Stimulated activated CD4-positive, alpha-beta T cell treated with anti-CD3 and anti-CD28 coated beads, Interleukin-12 subunit alpha, Interleukin-12 subunit beta, amount 100 ng/mL, for 24 hours (primary cell): ENCODE measurements at regions not wholly inside any gene's neighbourhood (a gene's known extent, or its start where the extent isn't known, plus 50 kb on each side); places are given as distances from the start of the nearest gene placed in this dataset.
"Not testable (repeated sequence)": the region's sequence is repeated elsewhere in the genome, so short reads cannot be mapped to it uniquely, and the experiment has no call there.

Experiments used
- DNase-seq, 2 experiments: peaks; one replicate each; pipeline ENCODE4 v3.0.0-alpha.2; 2020; ENCODE audit warnings: low read depth in 2 of 2

GRCh38 chr1:60949826-60950197, 132.5 kb upstream of the NFIA start:
- DNase-seq, result no peak

- DNase-seq, result no peak
Measured at GRCh38 chr1:60949154-60949825, 133.1 kb upstream of the NFIA start.

DNA sequence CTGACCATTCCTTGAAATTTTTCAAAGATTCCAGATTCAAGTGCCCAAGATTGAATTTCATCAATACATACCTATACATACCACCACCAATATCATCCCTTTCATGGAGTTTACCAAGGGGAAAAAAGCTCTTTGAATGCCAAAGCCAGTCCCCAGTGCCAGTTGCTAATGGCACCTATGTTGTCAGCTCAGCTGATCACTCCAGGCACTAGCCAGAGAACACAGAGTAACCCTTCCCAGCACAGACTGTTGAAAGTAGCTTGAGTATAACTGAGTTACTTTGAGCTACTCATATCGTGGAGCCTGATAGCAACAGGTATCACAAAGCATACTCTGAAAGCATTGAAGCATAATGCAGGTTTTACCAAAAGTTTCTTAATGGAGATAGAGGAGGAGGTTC, 133.9 kb upstream of the NFIA start:
- no peak for DNase-seq

GRCh38 chr1:60947367-60947766, 135.0 kb upstream of the NFIA start:
- DNase-seq, result no peak

DNA sequence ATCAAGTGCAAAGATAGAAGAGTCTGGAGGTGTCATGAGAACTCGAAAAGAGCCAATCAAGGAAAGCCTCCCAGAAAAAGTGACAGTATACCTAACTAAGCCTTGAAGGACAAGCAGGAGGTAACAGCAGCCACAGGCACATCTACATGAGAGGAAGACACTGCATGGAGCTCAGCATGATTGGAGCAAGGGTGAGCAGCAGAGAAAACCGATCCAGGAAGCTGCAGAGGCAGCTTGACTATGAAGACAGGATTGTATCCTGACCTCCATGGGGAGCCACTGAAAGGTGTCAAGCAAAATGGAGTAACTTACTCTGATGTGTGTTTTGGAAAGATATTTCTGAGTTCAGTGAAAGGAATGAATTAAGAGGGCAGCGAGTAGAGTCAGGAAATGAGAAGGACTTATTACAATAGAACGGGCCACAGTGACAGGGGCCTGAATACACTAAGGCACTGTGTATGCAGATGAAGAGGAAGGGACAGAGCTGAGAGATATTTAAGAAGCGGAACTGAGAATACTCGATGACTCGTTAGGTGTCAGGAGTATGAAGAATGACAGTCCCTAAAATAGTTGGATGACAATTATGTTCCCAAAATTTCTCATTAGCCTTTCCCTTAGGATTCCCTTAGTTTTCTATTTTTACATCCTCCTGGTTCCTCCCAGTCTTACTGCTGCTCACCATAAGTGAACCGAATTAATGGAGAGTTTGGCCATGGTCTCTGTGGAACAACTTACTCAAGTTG, 139.3 kb upstream of the NFIA start:
- no peak for DNase-seq

- DNase-seq, result no peak
Measured at GRCh38 chr1:60942291-60942690, 140.1 kb upstream of the NFIA start.

GRCh38 chr1:60940685-60941084, 141.7 kb upstream of the NFIA start:
- not testable (repeated sequence) for DNase-seq

DNA sequence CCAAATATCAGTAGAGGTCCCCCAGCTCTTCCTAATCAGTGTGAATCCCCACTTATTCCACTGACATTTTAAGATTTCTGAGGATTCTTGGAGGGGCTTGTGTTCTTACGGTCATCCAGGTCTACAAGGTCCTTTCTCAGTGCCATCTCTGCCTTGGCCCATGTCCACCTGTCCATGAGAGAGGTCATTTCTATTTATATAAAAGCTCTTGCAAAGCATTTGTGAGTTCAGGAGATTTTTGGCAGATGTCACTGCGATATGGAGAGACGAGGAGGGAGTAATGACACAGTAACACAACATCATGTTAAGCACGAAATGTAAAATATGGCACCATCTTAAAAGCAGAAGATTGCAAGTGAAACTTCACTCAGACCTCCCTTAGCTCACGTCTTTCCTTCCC, 144.6 kb upstream of the NFIA start:
- DNase-seq, result no peak

- no peak for DNase-seq
Measured at GRCh38 chr1:60936591-60937342, 145.6 kb upstream of the NFIA start.

- no peak for DNase-seq
Measured at GRCh38 chr1:60936163-60936562, 146.2 kb upstream of the NFIA start.

DNA sequence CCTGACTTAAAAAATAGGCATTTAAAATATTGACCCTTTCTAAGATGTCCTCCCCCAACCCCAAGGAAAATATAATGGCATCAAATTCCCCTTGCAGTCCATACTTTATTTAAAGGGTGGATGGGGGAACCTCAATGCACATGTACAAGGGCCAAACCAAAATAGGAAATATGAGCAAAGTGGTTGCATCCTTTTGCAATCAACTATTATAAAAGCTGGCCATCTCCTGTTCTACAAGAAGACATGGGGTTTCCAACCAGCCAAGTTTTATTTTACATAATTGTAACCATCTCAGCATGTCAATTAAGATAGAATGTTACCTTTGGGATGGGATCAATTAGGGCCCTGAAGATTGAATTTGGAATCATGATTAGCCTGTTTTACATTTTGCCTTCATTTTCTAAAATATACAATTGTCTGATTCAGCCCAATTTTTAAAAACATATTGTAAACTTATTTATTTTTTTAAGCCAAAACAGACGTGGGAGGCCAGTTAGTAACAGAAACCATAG, 146.7 kb upstream of the NFIA start:
- no peak for DNase-seq

GRCh38 chr1:60930130-60930529, 152.2 kb upstream of the NFIA start:
- no peak for DNase-seq

GRCh38 chr1:60924964-60925798, 157.2 kb upstream of the NFIA start:
- DNase-seq, result no peak

DNA sequence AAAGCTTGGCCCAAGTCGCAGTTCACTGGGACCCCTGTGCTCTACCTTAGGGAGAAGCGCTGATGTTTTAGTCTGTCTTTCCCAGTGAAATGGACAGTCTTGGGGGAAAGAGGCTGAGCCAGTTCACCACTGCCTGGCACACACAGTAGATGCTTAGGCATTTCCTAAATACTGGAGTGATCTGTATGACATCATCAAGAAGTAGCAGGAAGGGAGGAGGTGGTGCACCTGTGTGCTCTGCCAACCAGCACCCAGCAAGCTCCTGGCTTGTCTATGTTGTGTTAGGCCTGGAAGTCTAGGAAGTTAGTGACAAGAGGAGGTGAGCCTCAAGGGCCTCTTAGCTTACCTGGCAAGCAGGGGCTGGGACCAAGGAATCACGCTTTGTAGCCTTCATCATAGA, 158.2 kb upstream of the NFIA start:
- no peak for DNase-seq

- no peak for DNase-seq
Measured at GRCh38 chr1:60923389-60924087, 158.8 kb upstream of the NFIA start.

GRCh38 chr1:60922304-60922703, 160.1 kb upstream of the NFIA start:
- DNase-seq, result no peak

DNA sequence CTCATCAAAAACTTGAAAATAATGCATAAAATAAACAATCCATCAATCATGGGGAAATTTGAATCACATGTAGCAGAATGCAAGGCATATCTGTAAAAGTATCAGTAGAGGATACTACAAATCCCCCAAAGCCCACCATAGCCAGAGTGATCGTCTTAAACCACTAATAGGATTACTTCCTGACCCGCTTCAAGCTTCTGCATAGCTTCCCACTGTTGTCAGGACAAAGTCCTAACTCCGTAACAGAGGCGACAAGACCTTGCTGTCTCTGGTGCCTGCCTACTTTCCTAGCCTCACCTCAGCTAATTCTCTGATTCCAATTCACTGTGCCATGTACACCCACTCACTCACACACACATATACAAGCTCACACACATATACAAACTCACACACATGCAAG, 161.2 kb upstream of the NFIA start:
- no peak for DNase-seq

- no peak for DNase-seq
Measured at GRCh38 chr1:60920561-60920960, 161.8 kb upstream of the NFIA start.

DNA sequence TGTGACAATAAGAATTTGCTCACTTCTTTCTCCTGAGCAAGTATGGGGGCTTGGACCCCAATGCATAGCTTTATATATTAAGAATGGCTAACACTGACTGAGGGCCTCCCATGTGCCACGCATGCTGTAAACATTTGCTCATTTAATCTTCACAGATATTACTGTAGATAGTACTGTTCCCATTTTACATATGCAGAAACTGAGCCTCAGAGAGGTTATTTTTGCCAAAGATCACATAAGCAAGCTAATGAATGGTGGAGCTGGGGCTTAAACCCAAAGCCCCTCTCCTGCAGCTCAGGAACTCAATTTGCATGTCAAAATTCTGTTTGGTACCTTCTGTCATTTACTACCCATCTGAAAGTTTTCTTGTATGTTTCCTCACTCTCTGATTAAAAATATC, 163.5 kb upstream of the NFIA start:
- no peak for DNase-seq

DNA sequence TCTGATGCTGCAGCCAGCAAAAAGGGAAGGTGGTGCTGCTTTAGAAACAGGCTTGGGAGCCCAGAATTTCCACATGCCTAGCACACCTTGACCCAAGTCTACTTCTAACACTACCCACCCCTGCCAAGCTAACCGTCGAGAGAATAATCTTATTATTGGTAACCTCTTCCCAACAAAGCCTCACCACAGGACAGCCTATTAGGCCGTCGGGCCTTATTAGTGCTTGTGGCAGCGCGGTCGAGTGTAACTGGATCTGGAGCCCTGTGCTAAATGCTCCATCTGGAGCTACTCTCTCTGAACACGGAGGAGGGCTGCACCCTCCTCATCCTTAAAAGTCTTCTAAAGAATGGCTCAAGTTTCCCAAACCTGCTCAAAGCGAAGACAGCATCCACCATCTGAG, 165.5 kb upstream of the NFIA start:
- no peak for DNase-seq

GRCh38 chr1:60916199-60916598, 166.2 kb upstream of the NFIA start:
- no peak for DNase-seq
